MM.1S (cell line): ENCODE measurements at regions not wholly inside any gene's neighbourhood (a gene's known extent, or its start where the extent isn't known, plus 50 kb on each side); places are given as distances from the start of the nearest gene placed in this dataset.

ENCODE experiments used
- CTCF ChIP-seq: fragments of 300-600 bp; sonication (generic); IDR thresholded peaks from 2 replicates; pipeline ENCODE4 v1.5.1; 2016; ENCODE audit warnings: antibody characterized with exemption, low read length, mixed read lengths
- EZH2phosphoT487 ChIP-seq: fragments of 300-600 bp; sonication (generic); IDR thresholded peaks from 2 replicates; pipeline ENCODE4 v1.6.1; 2018; ENCODE audit warnings: antibody characterized with exemption, low read length

GRCh38 chr5:87649455-87649854 is 236.7 kb upstream of the CCNH start:
- TF ChIP-seq EZH2phosphoT487 = no peak
- no peak for TF ChIP-seq CTCF
